ENCODE measurements at regions not wholly inside any gene's neighbourhood (a gene's known extent, or its start where the extent isn't known, plus 50 kb on each side); places are given as distances from the start of the nearest gene placed in this dataset.

- no peaks in the 10 kb centered on the region for H3K9me3 ChIP-seq (ENCODE audit: control insufficient read depth in 1 of 2, low read length in 2 of 2)
- H3K27me3 ChIP-seq (ENCODE audit: insufficient read depth, low read length), result no peaks in the 10 kb centered on the region
- H3K4me3 Mint-ChIP-seq, result peak overlapping the region in 1 of 8 donors; percentile 41
- no peak for DNase-seq
- no peak overlapping the region for H3K27ac ChIP-seq (ENCODE audit: low read depth, low read length)
- peaks cover 4 to 6% (median 5%) of the 10 kb centered on the region in 4 donors for H3K4me1 Mint-ChIP-seq
- H3K9me3 Mint-ChIP-seq, result peaks cover 0 to 2% (median 0%) of the 10 kb centered on the region in 8 donors
- no peaks in the 10 kb centered on the region for H3K36me3 Mint-ChIP-seq
- ChIA-PET CTCF (ENCODE audit: partially characterized antibody) (interaction anchor here (0.8 to 4.1 kb wide), 3 partner anchors 9 to 162 kb away, joined by 4 to 13 read pairs (median 4); no protein-coding TSS in a partner anchor), POLR2A (ENCODE audit: partially characterized antibody) (no interaction called here)
- H3K4me3 ChIP-seq (ENCODE audit: low read length in 2 of 2), result no peak overlapping the region
- H3K36me3 ChIP-seq (ENCODE audit: insufficient read depth, low read length), result no peaks in the 10 kb centered on the region
- intact Hi-C loops (cut with micrococcal nuclease), result no loop called here
- no peak overlapping the region for H3K27ac Mint-ChIP-seq
- peaks cover 14 to 24% of the 10 kb centered on the region in 2 donors for H3K27me3 Mint-ChIP-seq
- no peaks in the 10 kb centered on the region for H3K4me1 ChIP-seq (ENCODE audit: insufficient read depth, low read length)
These were observed 55.6 kb upstream of the CCL2 start for GRCh38 chr17:34199454-34199853.

GRCh38 chr17:34199932-34200534 is 55.1 kb upstream of the CCL2 start:
- H3K27me3 ChIP-seq (ENCODE audit: insufficient read depth, low read length), result no peaks in the 10 kb centered on the region
- H3K4me1 ChIP-seq (ENCODE audit: insufficient read depth, low read length), result no peaks in the 10 kb centered on the region
- H3K9me3 ChIP-seq (ENCODE audit: control insufficient read depth in 1 of 2, low read length in 2 of 2), result no peaks in the 10 kb centered on the region
- POLR2A ChIA-PET (ENCODE audit: partially characterized antibody), result no interaction called here
- Mint-ChIP-seq H3K4me3 (peak overlapping the region in 1 of 8 donors; percentile 41), H3K36me3 (no peaks in the 10 kb centered on the region), H3K27me3 (peaks cover 14 to 24% of the 10 kb centered on the region in 2 donors), H3K27ac (peak overlapping the region in 1 of 7 donors; percentile 14), H3K4me1 (peaks cover 4 to 6% (median 5%) of the 10 kb centered on the region in 4 donors), H3K9me3 (peaks cover 0 to 2% (median 0%) of the 10 kb centered on the region in 8 donors)
- H3K4me3 ChIP-seq (ENCODE audit: low read length in 2 of 2), result no peak overlapping the region
- DNase-seq, result peak; percentile 60 to 66 (median 64)
- intact Hi-C loops (cut with micrococcal nuclease), result no loop called here
- H3K36me3 ChIP-seq (ENCODE audit: insufficient read depth, low read length), result no peaks in the 10 kb centered on the region
- H3K27ac ChIP-seq (ENCODE audit: low read depth, low read length), result no peak overlapping the region
- CTCF ChIA-PET (ENCODE audit: partially characterized antibody), result interaction anchor here (0.7 to 4.1 kb wide), 8 partner anchors 8 to 920 kb away, joined by 3 to 40 read pairs (median 4); partner anchors contain the start of genes CCL1 and RAD51D

- DNase-seq, result no peak
- Mint-ChIP-seq H3K9me3 (peaks cover 0 to 2% (median 0%) of the 10 kb centered on the region in 8 donors), H3K4me3 (no peak overlapping the region), H3K36me3 (no peaks in the 10 kb centered on the region), H3K27me3 (peaks cover 14 to 22% of the 10 kb centered on the region in 2 donors), H3K4me1 (peaks cover 4 to 6% (median 5%) of the 10 kb centered on the region in 4 donors), H3K27ac (no peak overlapping the region)
- Histone ChIP-seq H3K36me3 (ENCODE audit: insufficient read depth, low read length) (no peaks in the 10 kb centered on the region), H3K4me1 (ENCODE audit: insufficient read depth, low read length) (no peaks in the 10 kb centered on the region), H3K27ac (ENCODE audit: low read depth, low read length) (no peak overlapping the region), H3K27me3 (ENCODE audit: insufficient read depth, low read length) (no peaks in the 10 kb centered on the region), H3K4me3 (ENCODE audit: low read length in 2 of 2) (no peak overlapping the region), H3K9me3 (ENCODE audit: control insufficient read depth in 1 of 2, low read length in 2 of 2) (no peaks in the 10 kb centered on the region)
- intact Hi-C loops (cut with micrococcal nuclease), result no loop called here
- ChIA-PET CTCF (ENCODE audit: partially characterized antibody) (interaction anchor here (0.8 to 4.1 kb wide), 6 partner anchors 9 to 918 kb away, joined by 3 to 40 read pairs (median 6); partner anchors contain the start of genes CCL1 and RAD51D), POLR2A (ENCODE audit: partially characterized antibody) (no interaction called here)
These were observed 53.9 kb upstream of the CCL2 start for GRCh38 chr17:34201225-34201624.

GRCh38 chr17:34201767-34202166 is 53.3 kb upstream of the CCL2 start:
- no peak overlapping the region for H3K27ac ChIP-seq (ENCODE audit: low read depth, low read length)
- H3K36me3 ChIP-seq (ENCODE audit: insufficient read depth, low read length), result no peaks in the 10 kb centered on the region
- CTCF ChIA-PET (ENCODE audit: partially characterized antibody), result interaction anchor here (1.3 to 4.1 kb wide), 4 partner anchors 31 to 918 kb away, joined by 3 to 40 read pairs (median 10); partner anchors contain the start of genes CCL1 and RAD51D
- intact Hi-C loops (cut with micrococcal nuclease), result no loop called here
- no peak for DNase-seq
- H3K27me3 Mint-ChIP-seq, result peaks cover 10 to 22% of the 10 kb centered on the region in 2 donors
- H3K4me1 ChIP-seq (ENCODE audit: insufficient read depth, low read length), result no peaks in the 10 kb centered on the region
- H3K27me3 ChIP-seq (ENCODE audit: insufficient read depth, low read length), result no peaks in the 10 kb centered on the region
- POLR2A ChIA-PET (ENCODE audit: partially characterized antibody), result no interaction called here
- H3K4me3 ChIP-seq (ENCODE audit: low read length in 2 of 2), result no peak overlapping the region
- H3K9me3 Mint-ChIP-seq, result peaks cover 0 to 2% (median 0%) of the 10 kb centered on the region in 8 donors
- no peaks in the 10 kb centered on the region for H3K36me3 Mint-ChIP-seq
- H3K4me3 Mint-ChIP-seq, result no peak overlapping the region
- H3K27ac Mint-ChIP-seq, result no peak overlapping the region
- no peaks in the 10 kb centered on the region for H3K9me3 ChIP-seq (ENCODE audit: control insufficient read depth in 1 of 2, low read length in 2 of 2)
- H3K4me1 Mint-ChIP-seq, result peaks cover 4 to 6% (median 5%) of the 10 kb centered on the region in 4 donors

- no peaks in the 10 kb centered on the region for H3K36me3 ChIP-seq (ENCODE audit: insufficient read depth, low read length)
- no peak for DNase-seq
- intact Hi-C loops (cut with micrococcal nuclease), result no loop called here
- Mint-ChIP-seq H3K4me1 (peaks cover 4 to 6% (median 5%) of the 10 kb centered on the region in 4 donors), H3K27ac (no peak overlapping the region), H3K36me3 (no peaks in the 10 kb centered on the region), H3K27me3 (peaks cover 7 to 18% of the 10 kb centered on the region in 2 donors), H3K4me3 (no peak overlapping the region), H3K9me3 (peaks cover 0 to 2% (median 0%) of the 10 kb centered on the region in 8 donors)
- ChIA-PET POLR2A (ENCODE audit: partially characterized antibody) (no interaction called here), CTCF (ENCODE audit: partially characterized antibody) (interaction anchor here (0.9 to 4.1 kb wide), 6 partner anchors 32 to 938 kb away, joined by 3 to 40 read pairs (median 4); partner anchors contain the start of genes CCL1 and RAD51D)
- H3K27me3 ChIP-seq (ENCODE audit: insufficient read depth, low read length), result no peaks in the 10 kb centered on the region
- H3K27ac ChIP-seq (ENCODE audit: low read depth, low read length), result no peak overlapping the region
- no peak overlapping the region for H3K4me3 ChIP-seq (ENCODE audit: low read length in 2 of 2)
- no peaks in the 10 kb centered on the region for H3K4me1 ChIP-seq (ENCODE audit: insufficient read depth, low read length)
- no peaks in the 10 kb centered on the region for H3K9me3 ChIP-seq (ENCODE audit: control insufficient read depth in 1 of 2, low read length in 2 of 2)
These were observed 52.0 kb upstream of the CCL2 start for GRCh38 chr17:34203018-34203638.

- Mint-ChIP-seq H3K4me3 (no peak overlapping the region), H3K27ac (no peak overlapping the region), H3K27me3 (peaks cover 4 to 16% of the 10 kb centered on the region in 2 donors), H3K36me3 (no peaks in the 10 kb centered on the region), H3K4me1 (peaks cover 4 to 6% (median 5%) of the 10 kb centered on the region in 4 donors), H3K9me3 (peaks cover 0 to 2% (median 0%) of the 10 kb centered on the region in 8 donors)
- H3K4me3 ChIP-seq (ENCODE audit: low read length in 2 of 2), result no peak overlapping the region
- no peak for DNase-seq
- no peaks in the 10 kb centered on the region for H3K36me3 ChIP-seq (ENCODE audit: insufficient read depth, low read length)
- POLR2A ChIA-PET (ENCODE audit: partially characterized antibody), result no interaction called here
- H3K27me3 ChIP-seq (ENCODE audit: insufficient read depth, low read length), result no peaks in the 10 kb centered on the region
- intact Hi-C loops (cut with micrococcal nuclease), result no loop called here
- H3K27ac ChIP-seq (ENCODE audit: low read depth, low read length), result no peak overlapping the region
- no peaks in the 10 kb centered on the region for H3K4me1 ChIP-seq (ENCODE audit: insufficient read depth, low read length)
- H3K9me3 ChIP-seq (ENCODE audit: control insufficient read depth in 1 of 2, low read length in 2 of 2), result no peaks in the 10 kb centered on the region
- CTCF ChIA-PET (ENCODE audit: partially characterized antibody), result interaction anchor here (1.4 to 2.0 kb wide), 2 partner anchors 11 to 157 kb away, joined by 4 to 5 read pairs; no protein-coding TSS in a partner anchor
These were observed 50.7 kb upstream of the CCL2 start for GRCh38 chr17:34204402-34204801.

All from CD4-positive, alpha-beta memory T cell (primary cell).